Fibroblast of lung (primary cell): ENCODE measurements at regions not wholly inside any gene's neighbourhood (a gene's known extent, or its start where the extent isn't known, plus 50 kb on each side); places are given as distances from the start of the nearest gene placed in this dataset.

Experiments
- EZH2 ChIP-seq: IDR thresholded peaks from 2 replicates; pipeline ENCODE4 v1.5.1; 2012; ENCODE audit warnings: low read length, control low read depth, mild to moderate bottlenecking; ENCODE audit errors: missing control alignments
- TF ChIP-seq, protein P1 (sequence below), 2 donors: IDR thresholded peaks in 1 of 2; conservative IDR thresholded peaks in 1 of 2; 1 replicate in 1 of 2; 2 replicates in 1 of 2; pipeline ENCODE4 v1.5.1; 2011 to 2012; ENCODE audit warnings: low read length in 2 of 2, control low read depth in 1 of 2, inconsistent platforms in 1 of 2, low read depth in 1 of 2, mild to moderate bottlenecking in 1 of 2

GRCh38 chr5:53172630-53173029 lies 63.1 kb upstream of the MOCS2 start:
- TF ChIP-seq, protein P1, sequence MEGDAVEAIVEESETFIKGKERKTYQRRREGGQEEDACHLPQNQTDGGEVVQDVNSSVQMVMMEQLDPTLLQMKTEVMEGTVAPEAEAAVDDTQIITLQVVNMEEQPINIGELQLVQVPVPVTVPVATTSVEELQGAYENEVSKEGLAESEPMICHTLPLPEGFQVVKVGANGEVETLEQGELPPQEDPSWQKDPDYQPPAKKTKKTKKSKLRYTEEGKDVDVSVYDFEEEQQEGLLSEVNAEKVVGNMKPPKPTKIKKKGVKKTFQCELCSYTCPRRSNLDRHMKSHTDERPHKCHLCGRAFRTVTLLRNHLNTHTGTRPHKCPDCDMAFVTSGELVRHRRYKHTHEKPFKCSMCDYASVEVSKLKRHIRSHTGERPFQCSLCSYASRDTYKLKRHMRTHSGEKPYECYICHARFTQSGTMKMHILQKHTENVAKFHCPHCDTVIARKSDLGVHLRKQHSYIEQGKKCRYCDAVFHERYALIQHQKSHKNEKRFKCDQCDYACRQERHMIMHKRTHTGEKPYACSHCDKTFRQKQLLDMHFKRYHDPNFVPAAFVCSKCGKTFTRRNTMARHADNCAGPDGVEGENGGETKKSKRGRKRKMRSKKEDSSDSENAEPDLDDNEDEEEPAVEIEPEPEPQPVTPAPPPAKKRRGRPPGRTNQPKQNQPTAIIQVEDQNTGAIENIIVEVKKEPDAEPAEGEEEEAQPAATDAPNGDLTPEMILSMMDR (conservative IDR thresholded peaks at IDR 0.05 in 1 of 2, IDR thresholded peaks at IDR 0.05 in 1 of 2; ENCODE audit: low read depth in 1 of 2, low read length in 2 of 2) = no peak
- TF ChIP-seq EZH2 = no peak
